Mucosa of gallbladder (tissue), 1 donor: ENCODE measurements at regions not wholly inside any gene's neighbourhood (a gene's known extent, or its start where the extent isn't known, plus 50 kb on each side); places are given as distances from the start of the nearest gene placed in this dataset.

ENCODE experiments used
- DNase-seq: peaks from one replicate; pipeline ENCODE4 v3.0.0-alpha.2; 2020; ENCODE audit warnings: low spot score
- donor health status: DM: no; HTN: no; CAD: no.

DNA sequence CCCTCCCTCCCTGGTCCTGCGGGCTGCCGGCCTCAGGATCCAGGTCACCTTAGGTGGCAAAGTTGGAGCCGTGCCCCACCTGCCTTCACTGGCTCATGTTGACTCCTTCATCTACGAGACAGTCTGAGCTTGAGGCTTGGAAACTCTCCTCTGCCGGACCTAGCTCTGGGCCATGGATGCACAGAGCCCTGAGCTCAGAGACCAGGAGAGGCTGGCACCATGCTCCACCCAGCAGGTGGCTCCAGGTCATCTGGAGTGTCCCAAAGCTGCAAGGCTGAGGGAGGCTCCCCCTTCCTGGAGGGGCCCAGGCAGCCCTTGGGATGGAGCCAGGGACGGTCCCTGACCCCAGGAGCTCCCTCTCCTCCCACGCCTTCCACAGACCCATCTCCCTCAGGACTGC, 81.3 kb downstream of the PDGFA start:
- no peak for DNase-seq

DNA sequence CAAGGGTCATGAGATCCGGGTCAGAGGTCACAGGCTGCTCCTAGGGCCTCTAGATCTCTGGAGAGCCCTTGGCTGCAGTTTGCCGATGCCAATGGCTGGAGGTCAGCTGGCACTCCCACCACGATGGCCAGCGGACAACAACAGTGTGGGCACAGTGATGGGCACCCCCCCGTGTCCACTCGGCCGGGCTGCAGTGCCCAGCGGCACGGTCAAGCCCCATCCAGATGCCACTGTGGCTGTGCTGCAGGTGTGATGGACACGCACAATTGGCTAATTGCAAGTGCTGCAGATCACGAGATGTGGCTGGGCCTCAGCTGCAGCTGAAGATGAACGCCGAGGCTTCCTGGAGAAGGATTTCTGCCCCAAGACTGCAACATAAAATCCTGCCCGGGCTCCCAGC, 80.7 kb downstream of the PDGFA start:
- DNase-seq, result no peak

DNA sequence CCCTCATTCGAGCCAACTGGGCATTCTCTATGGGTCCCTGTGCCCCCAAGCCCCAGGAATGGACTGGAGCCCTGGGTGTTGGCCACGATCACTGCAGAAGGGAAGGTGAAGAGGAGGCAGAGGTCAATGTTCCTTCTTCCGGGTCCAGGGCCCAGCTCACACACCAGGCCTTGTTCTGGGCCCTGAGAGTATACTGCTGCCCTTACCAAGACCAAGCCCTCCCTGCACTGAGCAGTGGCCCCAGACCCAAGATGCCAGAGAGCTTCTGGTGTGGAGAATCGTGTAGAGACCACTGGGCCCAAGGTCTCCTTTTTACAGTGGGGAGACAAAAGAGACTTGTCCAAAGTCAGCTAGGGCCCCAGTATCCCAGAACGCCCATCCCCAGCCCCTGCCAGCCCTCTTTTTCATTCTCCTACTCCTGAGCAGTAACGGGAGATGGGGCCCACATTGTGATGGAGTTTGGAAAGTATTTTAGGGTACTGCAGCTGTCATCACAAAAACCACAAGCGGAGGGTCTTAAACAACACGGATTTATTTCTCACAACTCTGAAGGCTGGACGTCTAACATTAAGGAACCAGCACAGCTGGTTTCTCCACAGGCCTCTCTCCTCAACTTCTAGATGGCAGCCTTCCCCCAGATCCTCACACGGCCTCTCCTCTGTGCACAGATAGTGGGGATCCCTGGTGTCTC, 79.4 kb downstream of the PDGFA start:
- DNase-seq, result no peak

DNA sequence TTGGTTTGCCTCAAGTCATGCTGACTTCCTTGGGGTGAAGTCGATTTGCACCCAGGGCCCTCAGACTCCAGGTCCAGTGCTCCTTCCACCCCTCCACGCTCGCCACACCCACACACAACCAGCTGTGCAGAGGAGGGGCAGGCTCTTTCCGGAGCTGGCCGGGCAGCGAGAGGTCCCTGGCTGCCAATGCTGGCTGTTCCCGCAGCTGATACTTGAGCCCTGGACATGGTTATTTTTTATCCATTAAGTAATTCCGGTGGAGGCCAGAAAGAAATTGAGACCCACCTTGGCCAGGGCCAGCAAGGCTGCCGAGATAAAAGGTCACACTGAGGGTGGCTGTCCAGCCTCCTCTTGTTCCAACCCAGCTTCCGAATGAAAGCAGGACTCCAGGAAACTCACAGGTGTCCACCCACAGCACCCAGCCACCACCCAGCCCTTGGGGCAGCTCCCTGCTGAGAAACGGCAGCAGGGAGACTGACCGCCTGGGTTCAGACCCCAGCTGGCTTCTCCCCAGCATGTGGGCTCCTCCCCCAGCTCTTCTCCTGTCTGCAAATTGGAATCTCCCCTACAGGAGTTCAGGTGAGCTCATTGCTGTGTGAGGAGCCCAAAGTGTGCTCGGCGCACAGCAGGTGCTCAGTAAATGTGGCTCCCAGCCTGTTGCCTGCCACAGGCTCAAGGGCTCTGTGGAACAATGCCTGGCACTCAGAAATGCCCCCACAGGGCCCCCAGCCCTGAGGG, 77.8 kb downstream of the PDGFA start:
- DNase-seq, result no peak

DNA sequence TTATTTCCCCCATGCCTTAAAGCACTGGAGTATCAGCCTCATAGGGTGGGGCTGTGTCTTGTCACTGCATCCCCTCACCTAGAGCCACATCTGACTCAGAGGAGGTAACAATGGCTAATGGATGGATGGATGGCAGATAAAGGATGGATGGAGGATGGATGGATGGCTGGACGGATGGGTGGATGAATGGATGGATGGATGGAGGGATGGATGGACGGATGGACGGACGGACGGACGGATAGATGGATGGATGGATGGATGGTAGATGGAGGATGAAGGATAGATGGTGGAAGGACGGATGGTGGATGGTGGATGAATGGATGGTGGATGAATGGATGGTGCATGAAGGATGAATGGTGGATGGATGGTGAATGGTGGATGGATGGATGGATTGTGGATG, 77.2 kb downstream of the PDGFA start:
- DNase-seq, result no peak

DNA sequence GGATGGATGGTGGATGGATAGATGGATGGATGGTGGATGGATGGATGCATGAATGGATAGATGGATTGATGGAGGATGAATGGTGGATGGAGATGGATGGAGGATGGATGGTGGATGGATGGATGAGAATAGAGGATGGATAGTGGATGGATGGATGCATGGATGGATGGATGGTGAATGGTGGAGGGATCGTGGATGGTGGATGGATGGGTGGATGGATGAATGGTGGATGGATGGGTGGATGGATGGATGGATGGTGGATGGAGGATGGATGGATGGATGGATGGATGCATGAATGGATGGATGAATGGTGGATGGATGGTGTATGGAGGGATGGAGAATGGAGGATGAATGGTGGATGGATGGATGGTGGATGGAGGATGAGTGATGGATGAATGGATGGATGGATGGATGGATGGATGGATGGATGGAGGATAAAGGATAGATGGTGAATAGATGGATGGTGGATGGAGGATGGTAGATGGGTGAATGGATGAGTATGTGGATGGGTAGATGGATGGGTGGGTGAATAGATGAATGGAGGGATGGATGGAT, 76.3 kb downstream of the PDGFA start:
- DNase-seq, result no peak

DNA sequence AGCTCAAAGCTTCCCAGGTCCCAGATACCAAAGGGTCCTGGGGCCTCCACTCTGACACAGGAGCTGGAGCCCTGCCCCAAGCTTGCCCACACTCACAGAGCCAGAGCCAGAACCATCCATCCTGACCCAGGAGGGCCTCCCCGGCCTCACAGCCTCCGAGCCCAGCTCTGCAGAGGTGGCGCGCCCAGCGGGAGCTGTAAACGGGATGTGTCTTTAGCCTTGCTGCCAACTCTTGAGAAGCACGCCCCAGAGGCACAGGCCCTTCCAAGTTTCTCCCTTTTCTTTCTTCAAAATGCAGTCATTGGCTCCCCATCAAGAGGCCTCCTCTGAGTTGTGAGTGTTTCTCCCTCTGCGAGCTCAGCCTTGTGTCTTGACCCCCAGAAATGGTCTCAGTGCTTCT, 75.0 kb downstream of the PDGFA start:
- DNase-seq, result no peak

DNA sequence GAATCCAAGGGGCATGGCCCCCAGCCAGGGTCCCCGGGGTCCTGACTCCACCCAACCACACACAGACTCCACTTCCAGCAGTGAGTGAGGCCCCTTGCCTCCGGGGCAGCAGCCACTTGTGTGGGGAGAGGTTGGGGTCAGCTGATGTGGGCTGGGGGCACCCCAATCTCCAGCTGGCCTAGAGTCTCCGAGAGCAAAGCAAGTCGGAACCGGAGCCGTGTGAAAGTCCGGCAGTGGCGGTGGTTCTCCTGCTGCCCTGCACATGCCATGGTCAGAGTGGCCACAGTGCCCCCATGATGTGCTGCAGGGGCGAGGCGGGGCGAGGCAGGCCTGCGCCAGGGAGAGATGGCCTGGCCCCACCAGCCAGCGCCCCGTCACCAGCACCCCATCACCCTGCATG, 74.6 kb downstream of the PDGFA start:
- no peak for DNase-seq

DNA sequence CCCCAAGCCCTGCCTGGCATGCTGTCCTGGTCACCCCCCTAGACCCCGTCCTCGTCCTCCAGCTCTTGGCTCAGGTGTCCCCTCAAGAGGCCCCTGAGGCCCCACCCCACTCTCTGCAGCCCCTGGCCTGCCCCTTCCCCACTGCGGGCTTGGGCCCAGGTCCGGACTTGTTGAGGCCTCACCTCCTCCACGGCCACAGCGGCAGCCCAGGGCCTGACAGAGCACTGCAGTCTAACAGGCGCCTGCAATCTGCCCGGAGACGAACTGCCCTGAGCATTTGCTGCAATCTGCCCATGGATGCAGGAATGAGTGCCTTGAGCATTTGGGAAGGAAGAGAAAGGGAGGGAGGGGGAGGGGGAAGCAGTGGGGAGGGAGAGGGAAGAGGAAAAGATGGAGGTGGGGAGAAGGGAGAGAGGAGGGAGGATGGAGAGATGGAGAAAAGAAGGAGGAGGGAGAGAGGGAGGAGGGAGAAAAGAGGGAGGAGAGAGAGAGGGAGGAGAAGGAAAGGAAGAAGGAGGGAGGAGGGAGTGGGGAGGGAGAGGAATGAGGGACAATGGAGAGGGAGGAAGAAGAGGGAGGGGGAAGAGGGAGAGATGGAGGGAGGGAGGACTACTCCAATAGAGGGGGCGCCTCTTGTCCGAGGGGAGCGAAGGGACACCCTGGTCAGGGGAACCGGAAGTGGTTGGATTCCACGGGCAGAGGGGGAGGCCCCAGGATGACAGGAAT, 73.9 kb downstream of the PDGFA start:
- DNase-seq, result no peak

DNA sequence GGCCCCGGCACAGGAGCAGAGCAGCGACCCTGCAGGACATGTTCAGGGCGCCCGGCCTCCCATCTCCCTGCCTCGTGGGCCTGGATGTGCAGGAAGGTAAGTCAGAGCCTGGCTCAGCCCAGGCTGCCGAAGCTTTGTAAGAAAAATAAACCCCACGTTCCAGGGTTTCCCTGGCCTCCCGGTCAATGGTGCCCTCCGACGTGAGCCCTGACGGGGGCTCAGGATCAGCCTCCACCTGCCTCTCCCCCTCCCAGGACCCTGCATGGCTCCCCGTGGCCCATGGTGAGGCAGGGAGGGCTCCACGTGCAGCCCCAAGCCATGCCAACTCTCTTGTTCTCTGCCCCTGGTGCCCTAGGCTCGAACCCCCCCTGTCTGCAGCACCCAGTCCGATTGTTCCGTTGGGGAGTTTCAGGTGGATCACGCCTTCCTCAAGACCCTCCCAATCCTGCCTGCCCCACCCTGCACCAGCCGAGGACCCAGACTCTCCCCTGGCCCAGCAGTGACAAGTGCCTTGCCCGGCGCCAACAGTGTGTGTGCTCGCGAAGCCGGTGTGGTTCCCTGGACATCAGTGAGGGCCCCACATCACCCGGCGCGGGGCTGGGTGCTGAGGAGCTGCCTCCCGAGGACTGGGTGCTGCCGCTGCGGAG, 73.2 kb downstream of the PDGFA start:
- DNase-seq, result no peak
